LoVo (cell line): ENCODE measurements at regions not wholly inside any gene's neighbourhood (a gene's known extent, or its start where the extent isn't known, plus 50 kb on each side); places are given as distances from the start of the nearest gene placed in this dataset.
"Not testable (repeated sequence)": the region's sequence is repeated elsewhere in the genome, so short reads cannot be mapped to it uniquely, and the experiment has no call there.

Experiments used
- DNase-seq: peaks from one replicate; pipeline ENCODE4 v3.0.0-alpha.2; 2016; ENCODE audit warnings: low spot score

DNA sequence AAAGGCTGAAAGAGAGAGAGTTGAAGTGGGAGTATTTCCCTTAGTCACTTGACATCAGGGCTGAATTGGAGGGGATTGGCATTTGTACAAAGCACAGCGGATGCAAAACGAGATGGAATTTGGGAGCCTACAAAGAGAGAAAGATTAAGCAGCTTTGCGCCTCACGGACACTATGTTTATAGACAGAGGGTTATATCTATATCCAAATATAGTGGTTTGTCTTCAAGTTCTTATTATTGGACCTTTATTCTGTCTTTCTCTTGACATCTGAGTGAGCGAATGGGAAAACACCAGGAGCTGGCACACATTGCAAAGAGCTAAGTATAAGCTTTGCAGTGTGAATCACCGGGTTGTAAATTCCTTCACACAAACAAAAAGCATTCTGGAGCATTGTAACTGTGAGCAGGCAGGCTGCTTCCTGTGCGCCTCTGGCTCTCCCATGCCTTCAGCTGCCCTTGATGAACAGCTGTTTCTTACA, 500.2 kb downstream of the STIM2 start:
- DNase-seq: peak; percentile 6

DNA sequence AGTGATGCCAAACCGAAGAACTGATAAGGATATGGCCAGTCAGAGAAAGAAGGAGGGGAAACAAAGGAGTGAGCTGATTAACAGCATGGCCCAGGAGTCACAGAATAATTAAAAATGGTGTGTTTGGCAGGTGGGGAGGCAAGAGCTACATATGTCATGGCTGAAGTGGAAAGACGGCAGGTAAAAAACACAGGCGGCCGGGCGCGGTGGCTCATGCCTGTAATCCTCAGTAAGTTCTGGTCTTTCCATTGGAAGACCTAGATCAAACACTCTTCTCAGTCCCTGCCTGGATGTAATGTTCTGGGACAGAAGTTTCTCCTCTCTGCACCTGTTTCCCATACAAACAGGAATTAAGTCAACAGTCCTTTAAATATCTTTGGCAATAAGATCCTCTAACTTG, 503.9 kb downstream of the STIM2 start:
- no peak for DNase-seq

DNA sequence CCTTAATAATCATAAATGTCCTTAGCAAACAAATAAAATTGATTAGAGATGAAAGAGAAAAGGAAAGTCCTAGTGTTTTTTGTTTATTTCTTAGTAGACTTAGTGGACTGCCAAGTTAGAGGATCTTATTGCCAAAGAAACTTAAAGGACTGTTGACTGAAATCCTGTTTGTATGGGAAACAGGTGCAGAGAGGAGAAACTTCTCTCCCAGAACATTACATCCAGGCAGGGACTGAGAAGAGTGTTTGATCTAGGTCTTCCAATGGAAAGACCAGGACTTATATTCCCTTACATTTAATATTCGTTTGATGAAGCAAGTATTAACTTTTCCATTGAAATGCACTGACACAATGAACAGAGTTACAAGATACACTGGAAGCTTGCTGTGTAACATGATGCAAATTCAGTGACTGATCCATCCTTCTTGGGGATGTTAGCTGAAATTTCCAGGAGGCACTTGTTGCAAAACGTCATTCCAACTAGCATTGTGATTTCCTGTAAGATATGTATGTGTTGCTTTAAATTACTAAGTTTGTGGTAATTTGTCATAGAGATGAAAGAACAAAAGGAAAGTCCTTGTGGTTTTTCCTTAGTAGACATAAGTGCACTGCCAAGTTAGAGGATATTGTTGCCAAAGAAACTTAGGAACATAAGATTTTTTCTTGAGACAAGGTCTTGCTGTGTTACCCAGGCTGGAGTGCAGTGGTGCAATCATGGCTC, 505.6 kb downstream of the STIM2 start:
- no peak for DNase-seq

DNA sequence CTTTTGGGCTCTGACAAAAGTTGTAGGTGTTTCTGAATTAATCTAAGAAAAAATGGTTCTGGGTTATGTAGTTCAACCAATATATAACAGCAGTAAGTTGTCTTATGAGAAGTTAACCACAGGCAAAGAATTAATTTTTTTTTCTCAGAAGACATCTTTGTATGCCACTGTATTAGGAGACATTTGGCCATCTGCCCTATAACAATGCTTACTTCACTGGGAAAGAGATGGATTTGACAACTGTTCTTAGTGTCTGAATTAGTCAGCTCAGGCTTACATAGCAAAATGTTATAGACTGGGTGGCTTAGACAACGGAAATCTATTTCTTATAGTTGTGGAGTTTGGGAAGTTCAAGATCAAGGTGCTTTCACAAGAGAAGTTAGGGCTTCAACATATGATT, 508.1 kb downstream of the STIM2 start:
- DNase-seq: no peak

DNA sequence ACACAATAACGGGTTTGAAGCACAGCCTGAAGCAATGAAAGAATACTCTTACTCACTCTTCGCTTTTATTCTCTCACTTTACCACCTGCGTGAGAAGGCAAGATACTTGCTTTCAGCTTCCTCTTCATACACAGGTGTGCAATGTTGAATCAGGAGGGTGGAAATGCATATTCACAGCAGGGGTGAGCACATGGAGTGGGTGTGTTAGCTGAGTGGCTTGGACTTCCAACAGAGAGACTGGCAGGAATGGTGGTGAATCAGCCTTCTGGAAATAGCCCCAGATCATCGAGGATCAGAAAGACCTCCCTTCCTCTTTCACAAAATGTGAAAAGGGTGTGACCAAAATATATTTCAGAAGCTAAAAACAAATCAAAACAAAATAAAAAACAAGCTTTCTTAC, 521.2 kb downstream of the STIM2 start:
- DNase-seq: peak; percentile 1

DNA sequence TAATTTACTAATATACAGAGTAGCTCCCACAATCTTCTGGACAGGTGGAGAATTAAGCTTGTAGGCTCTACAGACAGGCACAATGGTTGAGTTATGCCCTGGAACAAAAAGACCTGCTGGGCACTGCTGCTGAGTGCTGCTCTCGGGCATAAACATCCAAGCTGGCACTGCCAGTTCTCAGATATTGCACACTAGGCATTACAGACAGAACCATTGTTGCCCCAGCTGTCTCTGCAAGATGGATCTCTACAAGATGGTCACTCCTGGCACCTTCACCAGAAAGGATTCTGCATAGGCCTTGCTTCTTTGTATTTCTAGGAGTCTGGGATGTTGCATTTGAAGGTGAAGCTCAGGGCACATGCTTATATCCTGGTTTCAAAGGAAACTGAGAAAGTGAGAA, 527.1 kb downstream of the STIM2 start:
- no peak for DNase-seq

DNA sequence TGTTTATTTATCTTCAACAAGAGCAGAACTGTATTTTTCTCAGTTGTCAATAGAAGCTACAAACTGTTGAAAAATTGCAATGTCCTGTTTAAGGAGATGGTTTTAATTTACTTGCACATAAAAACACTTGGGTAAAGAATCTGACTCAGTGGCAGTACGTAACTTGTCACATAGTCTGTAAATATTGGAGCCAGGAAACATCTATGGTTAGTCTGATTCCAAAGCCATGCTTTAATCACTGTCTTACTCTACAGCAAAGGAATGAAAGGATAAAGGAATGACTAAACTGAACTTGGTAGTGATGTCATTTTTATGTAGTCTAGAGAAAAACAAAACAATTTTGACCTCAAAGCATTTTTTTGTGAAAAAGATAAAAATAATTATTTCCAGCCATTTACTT, 537.2 kb downstream of the STIM2 start:
- DNase-seq: no peak

DNA sequence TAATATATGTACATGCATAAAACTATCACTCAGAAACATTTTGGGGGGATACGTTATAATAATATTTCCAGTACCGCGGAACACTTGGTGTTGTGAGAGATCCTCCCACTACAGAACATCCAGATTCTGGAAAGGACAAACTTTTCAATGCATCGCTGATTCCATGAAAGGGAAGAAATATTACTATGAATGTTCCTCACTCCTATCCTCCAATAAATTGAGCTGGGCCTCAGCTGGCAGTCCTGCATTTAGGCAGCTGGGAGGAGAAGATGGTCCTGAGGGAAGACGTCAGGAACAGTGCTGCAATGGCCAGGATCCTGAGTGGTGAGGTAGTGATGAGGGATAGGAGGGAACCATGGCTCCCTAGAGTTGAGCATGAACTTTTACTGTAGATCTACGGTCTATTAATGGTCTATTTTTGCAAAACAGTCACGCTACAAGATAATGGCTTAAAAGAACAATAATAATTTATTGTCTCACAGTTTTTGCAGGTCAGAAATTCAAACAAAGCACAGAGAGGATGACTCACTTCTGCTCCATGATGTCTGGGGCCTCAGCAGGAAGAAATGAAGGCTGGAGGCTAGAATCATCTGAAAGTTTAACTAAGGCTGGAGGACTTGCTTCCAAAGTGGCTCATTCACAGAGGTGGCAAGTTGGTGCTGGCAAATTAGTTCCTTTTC, 538.1 kb downstream of the STIM2 start:
- DNase-seq: no peak

DNA sequence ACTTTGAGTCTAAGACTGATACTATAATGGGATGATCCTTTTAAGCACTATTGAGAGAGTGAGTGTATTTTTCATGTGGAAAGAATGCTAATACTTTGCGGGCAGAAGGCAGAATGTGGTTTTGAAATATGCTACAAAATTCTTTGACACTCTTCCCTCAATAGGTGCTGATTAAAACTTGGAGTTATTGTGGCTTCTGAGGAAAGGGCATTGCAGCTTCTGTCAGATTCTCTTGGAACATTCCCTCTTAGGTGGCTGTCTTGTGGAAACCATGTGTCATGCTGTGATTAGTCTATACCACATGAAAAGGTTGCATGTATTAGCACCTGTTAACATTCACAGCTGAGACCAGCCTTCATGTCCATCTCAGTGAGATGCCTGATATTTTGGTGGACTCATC, 547.0 kb downstream of the STIM2 start:
- DNase-seq: no peak

DNA sequence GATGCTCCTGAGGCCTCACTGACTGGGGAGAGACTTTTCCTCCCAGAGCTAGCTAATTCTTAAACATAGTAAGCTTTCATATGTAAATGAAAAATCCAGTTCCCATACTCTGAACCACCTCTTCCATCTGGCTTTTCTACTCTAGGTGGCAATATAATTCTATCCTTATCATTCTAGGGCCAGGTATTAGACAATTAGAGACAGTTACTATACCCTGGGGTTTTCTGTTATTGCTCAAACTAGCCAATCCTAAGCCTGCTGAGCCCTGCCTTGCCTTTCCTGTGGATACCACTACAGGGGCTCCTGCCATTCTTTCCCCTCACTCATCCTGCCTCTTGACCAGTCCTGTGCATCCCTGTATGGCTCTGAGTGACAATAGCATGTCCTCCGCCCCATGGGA, 552.0 kb downstream of the STIM2 start:
- DNase-seq: no peak

DNA sequence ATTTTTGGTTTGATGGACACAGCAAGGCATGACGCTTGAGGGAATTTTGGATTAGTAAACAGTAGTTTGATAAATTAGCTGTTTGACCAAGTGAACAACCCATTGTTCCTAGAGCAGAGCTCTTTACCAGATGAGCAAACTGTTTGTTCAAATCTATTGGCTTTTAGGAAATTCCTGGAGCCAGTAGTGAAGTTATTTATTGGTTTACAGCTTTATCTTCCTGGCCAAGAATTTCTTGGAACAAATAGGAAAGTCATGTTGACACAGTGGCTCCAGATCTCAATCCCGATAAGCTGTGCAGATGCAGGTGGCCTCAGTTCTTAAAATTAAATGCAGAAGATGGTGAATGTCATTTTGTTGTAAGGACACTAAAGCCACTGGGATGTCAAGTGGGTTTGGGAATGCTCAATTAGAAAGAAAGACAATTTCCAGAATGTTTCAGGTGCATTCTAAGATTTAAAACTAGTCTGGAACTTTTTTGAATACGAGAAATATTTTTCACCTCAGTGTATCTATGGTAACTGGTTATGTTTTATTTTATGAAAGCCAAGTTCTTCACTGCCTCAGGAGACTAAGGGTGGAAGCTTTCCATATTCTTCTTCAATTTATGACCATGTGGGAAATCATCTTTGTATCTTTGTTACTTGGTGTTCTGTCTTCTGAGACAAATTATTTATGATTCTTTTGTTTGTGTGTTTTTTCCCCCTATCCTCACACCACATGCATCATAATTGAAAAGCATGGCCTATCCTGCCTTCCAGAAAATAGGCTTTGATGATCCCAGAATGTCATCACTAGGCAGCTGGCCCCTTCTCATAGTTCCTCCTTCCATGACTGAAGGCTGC, 554.5 kb downstream of the STIM2 start:
- DNase-seq: no peak

DNA sequence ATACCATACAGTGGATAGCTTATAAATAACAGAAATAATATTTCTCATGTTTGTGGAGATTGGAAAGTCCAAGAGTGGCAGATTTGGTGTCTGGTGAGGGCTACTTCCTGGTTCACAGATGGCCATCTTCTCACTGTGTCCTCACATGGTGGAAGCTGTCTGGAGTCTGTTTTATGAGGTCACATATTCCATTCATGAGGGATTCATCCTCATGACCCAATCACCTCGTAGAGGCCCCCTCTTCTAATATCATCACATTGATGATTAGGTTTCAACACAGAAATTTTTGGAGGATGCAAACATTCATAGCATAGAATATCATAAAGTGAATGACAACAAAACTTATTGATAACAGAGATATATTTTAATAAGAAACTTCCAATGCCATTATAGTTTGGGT, 568.0 kb downstream of the STIM2 start:
- DNase-seq: no peak

DNA sequence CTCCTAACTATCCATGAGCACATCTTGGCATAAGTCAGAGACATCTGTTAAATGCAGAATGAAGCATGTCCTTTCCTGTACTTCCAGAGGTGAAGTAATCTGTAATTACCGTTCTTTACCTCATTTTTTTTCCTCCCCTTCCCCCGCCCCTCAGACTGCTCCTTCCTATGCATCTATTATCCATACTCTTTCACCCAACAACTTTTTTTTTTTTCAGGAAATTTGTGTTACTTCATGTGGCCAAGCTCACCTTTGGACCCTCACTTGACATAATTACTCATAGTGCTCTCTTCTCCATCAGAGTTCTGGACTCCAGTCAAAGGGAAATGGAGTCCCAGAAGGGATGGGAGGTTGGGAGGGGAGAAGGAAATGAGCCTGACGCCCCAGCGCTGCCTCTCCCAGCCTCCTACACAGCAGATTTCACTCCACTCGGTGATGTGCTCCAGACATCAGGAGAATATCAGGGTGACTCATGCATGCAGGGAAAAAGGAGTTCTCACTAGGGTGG, 568.8 kb downstream of the STIM2 start:
- no peak for DNase-seq

DNA sequence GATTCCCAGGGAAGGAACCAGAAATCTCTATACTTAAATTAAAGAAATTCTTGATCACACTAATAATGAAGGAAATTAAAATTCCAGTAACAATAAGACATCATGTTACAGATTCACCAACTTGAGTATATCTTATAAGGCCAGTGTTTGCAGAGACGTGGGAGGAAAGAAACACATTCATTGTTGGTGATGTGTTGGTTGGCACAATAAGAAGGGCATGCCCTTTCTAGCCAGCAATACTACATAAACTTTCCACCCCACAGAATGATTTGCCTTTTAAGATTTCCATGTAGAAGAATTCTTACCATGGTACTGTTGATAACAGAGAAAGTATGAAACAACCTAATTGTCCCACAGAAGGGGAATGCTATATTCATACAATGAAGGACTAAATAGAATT, 581.5 kb downstream of the STIM2 start:
- no peak for DNase-seq

DNA sequence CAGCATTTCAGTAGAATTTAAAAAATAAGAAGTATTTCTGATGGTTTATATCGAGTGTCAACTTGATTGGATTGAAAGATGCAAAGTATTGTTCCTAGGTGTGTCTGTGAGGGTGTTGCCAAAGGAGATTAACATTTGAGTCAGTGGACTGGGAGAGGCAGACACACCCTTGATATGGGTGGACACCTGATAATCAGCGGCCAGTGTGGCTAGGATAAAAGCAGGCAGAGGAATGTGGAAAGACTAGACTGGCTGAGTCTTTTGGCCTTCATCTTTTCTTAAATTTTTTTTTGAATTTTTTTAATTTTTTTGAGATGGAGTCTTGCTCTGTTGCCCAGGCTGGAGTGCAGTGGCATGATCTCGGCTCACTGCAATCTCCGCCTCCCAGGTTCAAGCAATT, 582.0 kb downstream of the STIM2 start:
- DNase-seq: not testable (repeated sequence)

DNA sequence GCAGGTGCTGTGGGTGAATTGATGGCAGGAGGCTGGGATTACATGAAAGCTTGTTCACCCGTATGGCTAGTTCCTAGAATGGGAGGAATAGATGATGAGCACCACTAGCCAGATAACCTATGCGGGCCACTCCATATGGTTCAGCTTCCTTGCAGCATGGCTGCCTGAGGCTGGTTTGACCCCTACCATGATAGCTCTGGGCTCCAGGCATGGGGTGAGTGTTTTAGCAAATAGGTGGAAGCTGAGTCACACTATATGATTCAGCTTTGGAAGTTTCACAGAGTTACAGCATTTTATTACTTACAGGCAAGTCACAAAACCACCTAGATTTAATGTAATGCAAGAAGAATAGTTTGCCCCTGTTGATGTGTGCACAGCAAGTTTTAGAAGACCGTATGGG, 603.2 kb downstream of the STIM2 start:
- peak; percentile 16 for DNase-seq

DNA sequence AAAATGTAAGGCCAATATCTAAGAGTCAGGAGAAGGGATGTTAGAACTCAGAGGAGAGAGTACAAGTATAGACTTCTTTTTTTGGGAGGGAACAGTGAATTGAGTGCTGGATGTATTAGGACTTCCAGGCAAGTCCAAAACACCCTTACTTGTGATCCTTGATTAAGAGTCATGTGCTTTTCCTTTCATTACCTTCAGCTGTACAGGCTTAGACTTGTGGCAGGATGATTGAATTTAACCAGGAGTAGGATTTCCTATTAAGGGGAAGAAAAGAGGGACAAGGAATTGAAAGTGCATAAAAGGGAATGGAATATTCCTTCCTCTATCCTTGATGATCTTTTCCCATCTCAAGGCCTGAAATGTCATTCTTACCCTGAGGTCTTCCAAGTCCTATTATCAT, 606.7 kb downstream of the STIM2 start:
- DNase-seq: no peak

DNA sequence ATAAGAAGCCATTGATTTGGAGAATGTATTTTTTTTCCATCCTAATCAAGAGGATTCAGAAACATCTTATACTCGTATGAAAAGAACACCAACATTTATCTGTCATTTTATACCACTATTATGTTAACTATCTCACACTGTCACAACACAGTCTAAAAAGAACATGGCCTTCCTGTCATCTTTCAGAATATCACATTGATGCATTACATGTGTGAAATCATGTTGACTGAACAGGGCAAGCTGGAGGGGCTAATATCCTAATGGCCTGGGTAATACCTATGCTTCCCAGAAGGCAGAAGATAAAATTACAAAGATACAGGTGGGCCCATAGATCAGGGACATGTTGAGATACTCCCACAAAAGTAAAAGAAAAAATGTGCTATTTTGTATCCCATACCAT, 611.7 kb downstream of the STIM2 start:
- DNase-seq: no peak

DNA sequence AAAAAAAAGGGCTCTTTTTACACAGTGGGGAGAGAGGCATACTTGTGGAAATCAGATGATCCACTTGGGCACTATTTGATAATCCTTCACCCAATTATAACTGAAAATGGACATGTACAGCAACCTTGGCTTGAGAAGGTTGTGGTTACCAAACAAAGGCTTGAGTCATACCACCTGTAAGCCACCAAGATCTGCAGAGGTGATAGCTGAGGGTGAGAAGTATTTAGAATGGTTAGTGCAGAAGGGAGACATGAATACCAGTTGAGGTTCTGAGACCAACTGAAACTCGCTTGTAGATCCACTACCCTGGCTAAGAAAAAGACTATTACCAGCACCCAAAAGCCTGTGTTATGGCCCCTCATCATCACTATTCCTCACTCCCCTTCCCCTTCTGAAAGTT, 614.0 kb downstream of the STIM2 start:
- no peak for DNase-seq

DNA sequence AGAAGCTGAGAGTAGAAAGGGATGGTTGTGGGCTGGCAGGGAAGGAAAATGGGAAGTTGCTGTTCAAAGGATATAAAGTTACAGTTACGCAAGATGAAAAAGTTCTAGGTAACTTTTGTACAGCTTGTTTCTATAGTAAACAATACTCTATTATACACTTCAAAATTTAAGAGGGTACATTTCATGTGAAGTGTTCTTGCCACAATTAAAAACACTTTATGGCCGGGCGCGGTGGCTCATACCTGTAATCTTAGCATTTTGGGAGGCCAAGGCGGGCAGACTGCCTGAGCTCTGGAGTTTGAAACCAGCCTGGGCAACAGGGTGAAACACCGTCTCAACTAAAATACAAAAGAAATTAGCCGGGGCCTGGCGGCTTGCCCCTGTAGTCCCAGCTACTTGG, 623.6 kb downstream of the STIM2 start:
- DNase-seq: no peak

DNA sequence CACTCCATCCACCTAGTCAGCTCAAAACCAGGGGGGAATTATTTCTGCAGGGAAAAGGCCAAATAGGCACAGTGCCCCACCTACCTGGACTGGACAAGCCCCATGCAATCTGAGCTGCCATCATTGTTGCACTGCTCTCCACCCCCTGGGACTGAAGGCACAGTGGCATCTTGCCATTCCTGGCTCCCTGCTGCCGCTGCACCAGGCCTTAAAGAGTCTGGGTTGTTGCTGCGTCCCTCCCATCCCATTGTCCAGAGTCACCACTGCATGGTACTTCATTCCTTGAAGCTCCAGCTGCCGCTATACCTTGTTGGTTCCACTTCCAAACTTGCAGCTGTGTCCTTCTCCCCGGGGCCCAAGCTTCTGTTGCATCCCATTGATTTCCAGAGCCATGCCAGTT, 629.7 kb downstream of the STIM2 start:
- no peak for DNase-seq

DNA sequence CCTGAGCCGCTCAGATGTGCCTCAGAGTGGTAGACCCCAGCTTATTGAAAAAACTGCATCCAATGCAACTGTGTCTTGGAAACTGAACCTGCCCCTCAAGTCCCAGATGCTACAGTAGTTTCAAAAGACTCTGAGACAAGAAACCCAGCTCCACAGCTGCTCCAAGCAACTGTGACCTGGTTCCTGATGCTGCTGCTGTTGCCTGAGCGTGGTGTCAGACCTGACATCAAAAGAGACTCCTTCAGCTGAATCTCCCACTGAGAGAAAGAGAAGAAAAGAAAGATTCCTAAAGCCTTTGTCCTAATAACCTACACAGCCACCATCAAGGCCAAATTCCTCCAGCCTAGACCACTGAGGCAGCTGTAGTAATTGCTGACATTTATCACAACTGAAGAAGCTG, 630.1 kb downstream of the STIM2 start:
- DNase-seq: no peak

DNA sequence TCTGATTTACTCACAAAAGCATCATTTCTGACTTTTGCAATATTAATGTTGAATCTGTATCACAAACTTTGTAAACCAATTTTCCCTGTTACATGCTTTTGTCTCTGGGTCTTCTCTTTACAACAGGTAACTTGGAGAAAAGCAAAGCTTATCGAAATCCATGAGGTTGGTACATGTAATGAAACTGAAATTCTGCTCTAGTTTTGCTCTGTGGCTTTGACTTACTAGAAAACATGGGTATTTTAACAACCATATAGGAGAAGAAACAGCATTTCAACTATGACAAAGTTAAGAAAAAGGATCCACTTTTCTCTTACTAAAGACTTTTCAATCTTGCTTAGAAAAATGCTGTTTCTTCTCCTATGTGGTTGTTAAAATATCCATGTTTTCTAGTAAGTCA, 645.8 kb downstream of the STIM2 start:
- DNase-seq: no peak
